ENCODE measurements at regions not wholly inside any gene's neighbourhood (a gene's known extent, or its start where the extent isn't known, plus 50 kb on each side); places are given as distances from the start of the nearest gene placed in this dataset.

DNA sequence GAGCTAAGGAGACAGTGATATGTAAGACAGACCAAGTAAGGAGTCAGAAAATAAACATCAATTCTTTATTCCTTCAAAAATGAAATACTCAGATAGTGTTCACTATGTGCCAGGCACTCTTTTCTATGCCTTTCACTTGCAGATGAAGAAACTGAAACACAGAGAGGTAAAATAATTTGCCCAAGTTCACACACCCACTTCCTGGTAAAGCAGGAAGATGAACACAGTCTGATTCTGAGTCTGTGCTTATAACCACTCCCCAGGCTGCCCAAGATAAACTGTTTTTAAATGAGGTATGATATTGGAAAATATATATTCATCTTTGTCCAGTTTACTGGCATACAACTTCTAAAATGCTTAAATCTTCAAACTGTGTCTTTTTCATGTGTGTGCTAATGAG lies 294.4 kb upstream of the NPVF start:
- TF ChIP-seq, protein P1, sequence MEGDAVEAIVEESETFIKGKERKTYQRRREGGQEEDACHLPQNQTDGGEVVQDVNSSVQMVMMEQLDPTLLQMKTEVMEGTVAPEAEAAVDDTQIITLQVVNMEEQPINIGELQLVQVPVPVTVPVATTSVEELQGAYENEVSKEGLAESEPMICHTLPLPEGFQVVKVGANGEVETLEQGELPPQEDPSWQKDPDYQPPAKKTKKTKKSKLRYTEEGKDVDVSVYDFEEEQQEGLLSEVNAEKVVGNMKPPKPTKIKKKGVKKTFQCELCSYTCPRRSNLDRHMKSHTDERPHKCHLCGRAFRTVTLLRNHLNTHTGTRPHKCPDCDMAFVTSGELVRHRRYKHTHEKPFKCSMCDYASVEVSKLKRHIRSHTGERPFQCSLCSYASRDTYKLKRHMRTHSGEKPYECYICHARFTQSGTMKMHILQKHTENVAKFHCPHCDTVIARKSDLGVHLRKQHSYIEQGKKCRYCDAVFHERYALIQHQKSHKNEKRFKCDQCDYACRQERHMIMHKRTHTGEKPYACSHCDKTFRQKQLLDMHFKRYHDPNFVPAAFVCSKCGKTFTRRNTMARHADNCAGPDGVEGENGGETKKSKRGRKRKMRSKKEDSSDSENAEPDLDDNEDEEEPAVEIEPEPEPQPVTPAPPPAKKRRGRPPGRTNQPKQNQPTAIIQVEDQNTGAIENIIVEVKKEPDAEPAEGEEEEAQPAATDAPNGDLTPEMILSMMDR (IDR thresholded peaks at IDR 0.05): no peak
- no peak for TF ChIP-seq POLR2A (IDR thresholded peaks at IDR 0.05)
